GDM1 (cell line): ENCODE measurements at regions not wholly inside any gene's neighbourhood (a gene's known extent, or its start where the extent isn't known, plus 50 kb on each side); places are given as distances from the start of the nearest gene placed in this dataset.
"Not testable (repeated sequence)": the region's sequence is repeated elsewhere in the genome, so short reads cannot be mapped to it uniquely, and the experiment has no call there.

Source experiments
- DNase-seq: peaks from one replicate; lab custom pipeline; 2025; lab: John Stamatoyannopoulos, UW

- DNase-seq = no peak
Observed at GRCh38 chr5:156200938-156201787, 125.8 kb upstream of the SGCD start.

GRCh38 chr5:156201788-156202403 lies 125.1 kb upstream of the SGCD start:
- DNase-seq = no peak

DNA sequence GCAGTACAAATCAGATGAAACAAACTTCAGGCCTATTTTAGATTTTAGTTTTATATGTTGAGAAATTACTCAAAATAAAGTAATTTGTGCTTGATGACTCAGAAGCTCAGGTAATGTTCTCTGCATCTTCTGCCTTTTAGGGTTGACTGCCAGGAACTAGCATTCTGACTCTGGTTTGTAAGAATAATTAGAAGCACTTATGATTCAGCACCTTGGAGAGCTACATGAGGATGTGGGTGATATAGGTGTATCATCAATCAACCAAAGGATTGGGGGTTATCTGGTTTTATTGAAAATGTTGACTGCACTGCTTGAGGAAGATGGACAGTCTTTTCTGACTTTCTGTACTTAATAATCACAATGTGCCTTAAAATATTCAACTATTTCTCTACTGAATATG lies 118.7 kb upstream of the SGCD start:
- DNase-seq = no peak

GRCh38 chr5:156218367-156219158 lies 108.4 kb upstream of the SGCD start:
- DNase-seq = no peak

DNA sequence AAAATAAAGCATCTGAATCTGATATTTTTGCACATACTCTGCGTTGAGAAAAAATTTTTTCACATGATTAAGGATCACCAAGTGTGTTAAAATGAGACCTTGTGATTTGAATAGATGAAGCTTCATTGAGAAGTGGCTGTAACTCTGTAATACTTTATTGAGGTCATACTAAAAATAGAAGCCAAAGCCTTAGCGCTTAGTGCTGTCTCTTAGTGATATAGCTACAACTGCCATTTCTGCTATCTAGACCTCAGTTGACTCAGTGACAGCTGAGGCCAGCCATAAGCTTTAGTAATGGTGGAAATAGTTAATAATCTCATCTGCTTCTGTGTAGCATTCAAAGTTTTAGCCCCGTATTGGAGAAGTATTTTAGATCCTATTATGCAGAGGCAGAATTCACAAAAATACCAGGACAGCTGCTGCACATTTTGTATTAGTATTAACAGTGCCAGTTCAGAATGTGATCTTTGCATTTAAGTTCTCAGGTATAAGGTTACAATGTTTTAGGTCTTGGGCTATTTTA lies 107.4 kb upstream of the SGCD start:
- no peak for DNase-seq

GRCh38 chr5:156221816-156222215 lies 105.1 kb upstream of the SGCD start:
- DNase-seq = no peak

- no peak for DNase-seq
Observed at GRCh38 chr5:156223547-156223946, 103.4 kb upstream of the SGCD start.

DNA sequence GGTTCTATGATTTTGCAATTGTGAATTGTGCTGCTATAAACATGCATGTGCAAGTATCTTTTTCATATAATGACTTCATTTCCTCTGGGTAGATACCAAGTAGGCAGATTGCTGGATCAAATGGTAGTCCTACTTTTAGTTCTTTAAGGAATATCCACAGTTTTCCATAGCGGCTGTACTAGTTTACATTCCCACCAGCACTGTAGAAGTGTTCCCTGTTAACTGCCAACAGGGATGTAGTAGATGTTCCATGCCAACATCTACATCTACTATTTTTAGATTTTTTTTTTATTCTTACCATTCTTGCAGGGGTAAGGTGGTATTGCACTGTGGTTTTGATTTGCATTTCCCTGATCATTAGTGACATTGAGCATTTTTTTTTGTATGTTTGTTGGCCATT lies 100.5 kb upstream of the SGCD start:
- not testable (repeated sequence) for DNase-seq

GRCh38 chr5:156230887-156231286 lies 96.1 kb upstream of the SGCD start:
- DNase-seq = no peak

DNA sequence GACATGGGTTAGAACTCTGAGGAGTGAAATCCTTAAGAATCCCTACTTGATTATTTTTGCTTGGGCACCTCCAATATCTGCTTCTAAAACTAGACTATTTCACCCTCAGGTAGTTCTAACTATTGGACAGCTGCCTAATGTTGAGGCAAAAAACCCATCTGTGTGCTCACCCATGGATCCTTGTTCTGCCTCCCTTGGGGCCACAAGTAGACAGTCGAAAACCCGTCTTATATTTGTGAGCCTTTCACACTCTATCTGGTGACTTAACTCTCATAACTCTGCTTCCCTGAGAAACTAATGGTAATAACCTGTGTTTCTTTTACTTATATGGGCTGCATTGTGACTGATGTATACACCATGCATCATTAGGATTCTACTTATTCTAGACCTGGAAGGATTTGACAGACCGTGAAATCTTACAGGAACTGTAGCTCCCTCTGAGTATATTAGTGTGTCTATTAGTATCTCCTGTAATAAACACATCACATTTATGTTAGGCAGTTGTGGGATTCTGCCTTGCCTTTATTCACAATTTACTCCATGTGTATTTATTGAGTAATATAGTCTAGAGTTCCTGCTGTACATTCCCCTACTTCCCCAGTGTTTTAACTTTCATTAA lies 94.6 kb upstream of the SGCD start:
- DNase-seq = no peak

DNA sequence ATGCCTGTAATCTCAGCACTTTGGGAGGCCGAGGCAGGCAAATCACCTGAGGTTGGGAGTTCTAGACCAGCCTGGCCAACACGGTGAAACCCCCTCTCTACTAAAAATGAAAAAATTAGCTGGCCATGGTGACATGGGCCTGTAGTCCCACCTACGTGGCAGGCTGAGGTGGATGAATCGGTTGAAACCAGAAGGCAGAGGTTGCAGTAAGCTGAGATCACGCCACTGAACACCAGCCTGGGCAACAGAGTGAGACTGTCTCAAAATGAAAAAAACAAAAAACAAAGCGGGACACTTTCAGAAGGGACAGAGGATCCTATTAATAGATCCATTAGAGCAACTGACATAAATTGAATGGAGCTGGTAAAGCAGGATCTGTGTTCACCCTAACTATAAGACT lies 89.6 kb upstream of the SGCD start:
- no peak for DNase-seq

- no peak for DNase-seq
Observed at GRCh38 chr5:156239800-156240199, 87.2 kb upstream of the SGCD start.

GRCh38 chr5:156240414-156240813 lies 86.5 kb upstream of the SGCD start:
- no peak for DNase-seq

GRCh38 chr5:156241266-156241665 lies 85.7 kb upstream of the SGCD start:
- no peak for DNase-seq

- no peak for DNase-seq
Observed at GRCh38 chr5:156245895-156246294, 81.1 kb upstream of the SGCD start.

DNA sequence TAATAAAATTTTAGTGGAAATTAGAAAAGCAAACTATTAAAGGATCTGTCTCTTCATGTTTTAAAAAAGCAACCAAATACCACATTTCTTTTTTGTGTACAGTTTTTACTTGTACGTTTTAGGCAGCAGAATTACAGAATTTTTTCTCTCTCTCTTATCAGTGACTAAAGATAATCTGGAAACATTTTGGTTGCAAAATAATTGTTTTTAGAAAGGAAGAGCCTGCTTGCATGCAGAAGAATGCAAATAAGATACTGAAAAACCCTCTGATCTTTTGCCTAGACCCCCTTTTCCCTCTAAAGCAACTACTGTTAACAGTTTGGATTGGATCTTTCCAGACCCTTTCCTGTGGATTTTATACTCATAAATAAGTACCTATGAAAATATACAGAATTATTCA lies 75.9 kb upstream of the SGCD start:
- DNase-seq = no peak

DNA sequence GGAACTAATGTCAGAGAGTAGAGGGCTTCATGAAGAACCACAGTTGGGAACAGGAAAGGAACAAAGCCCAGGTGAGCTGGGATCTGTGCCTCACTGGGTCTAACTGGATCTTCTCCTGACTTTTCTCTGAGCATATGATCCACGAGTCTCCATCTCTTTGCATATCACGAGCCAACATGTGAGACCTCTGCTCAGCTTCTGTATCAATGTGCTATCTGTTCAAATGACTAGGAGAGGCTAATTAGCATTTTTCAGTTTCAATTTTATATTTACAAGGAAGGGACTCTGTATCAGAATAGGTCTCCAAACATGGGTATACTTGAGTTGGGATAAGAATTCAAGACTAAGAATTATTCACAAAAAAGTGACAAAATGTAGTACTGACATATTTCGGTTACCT lies 73.8 kb upstream of the SGCD start:
- DNase-seq = no peak

- DNase-seq = no peak
Observed at GRCh38 chr5:156254196-156254595, 72.8 kb upstream of the SGCD start.

- DNase-seq = no peak
Observed at GRCh38 chr5:156256642-156257041, 70.3 kb upstream of the SGCD start.

DNA sequence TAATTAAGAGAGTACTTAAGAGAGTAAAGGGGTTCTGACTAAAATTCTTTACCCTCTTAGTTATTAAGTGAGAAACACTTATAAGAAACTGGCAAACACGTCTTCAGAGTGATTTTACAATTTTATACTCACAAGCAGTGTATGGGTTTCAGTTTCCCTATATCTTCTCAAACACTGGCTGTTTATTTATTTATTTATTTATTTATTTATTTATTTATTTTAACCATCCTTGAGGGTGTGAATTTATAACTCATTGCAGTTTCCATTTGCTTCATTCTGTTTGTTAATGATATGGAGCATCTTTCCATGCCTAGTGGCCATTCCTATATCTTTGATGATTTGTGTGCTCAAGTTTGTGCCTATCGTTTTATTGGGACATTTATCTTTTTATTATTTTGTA lies 68.0 kb upstream of the SGCD start:
- DNase-seq = no peak

- DNase-seq = no peak
Observed at GRCh38 chr5:156259618-156260017, 67.3 kb upstream of the SGCD start.

DNA sequence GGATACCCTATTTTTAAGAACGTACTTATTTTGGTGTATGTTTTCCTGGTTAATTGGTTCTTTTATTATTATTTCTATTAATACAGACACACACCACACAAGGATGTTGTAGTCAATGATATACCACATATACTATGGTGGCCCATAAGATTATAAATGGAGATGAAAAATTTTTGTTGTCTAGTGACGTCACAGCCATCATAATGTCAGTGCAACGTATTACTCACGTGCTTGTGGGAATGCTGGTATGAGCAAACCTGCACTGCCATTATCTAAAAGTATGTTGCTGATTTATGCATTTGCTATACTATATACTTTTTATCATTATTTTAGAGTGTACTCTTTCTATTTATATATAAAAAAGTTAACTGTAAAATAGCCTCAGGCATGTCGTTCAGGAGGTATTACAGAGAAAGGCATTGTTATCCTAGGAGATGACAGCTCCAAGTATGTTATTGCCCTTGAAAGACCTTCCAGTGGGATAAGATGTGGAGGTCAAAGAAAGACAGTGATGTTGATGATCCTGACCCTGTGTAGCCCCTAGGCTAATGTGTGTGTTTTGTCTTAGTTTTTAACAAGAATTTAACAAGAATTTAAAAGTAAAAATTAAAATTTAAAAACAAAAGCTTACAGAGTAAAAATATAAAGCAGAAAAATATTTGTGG lies 65.6 kb upstream of the SGCD start:
- DNase-seq = no peak
